VCaP (cell line): ENCODE measurements at regions not wholly inside any gene's neighbourhood (a gene's known extent, or its start where the extent isn't known, plus 50 kb on each side); places are given as distances from the start of the nearest gene placed in this dataset.
"Not testable (repeated sequence)": the region's sequence is repeated elsewhere in the genome, so short reads cannot be mapped to it uniquely, and the experiment has no call there.

ENCODE experiments used
- H3K27ac ChIP-seq: fragments of 450-650 bp; 2 replicates; pipeline ENCODE4 v1.5.1; 2017
- TF ChIP-seq, protein P1 (sequence below): fragments of 450-650 bp; conservative IDR thresholded peaks from 2 replicates; pipeline ENCODE4 v1.5.1; 2017; ENCODE audit warnings: mild to moderate bottlenecking, moderate library complexity

DNA sequence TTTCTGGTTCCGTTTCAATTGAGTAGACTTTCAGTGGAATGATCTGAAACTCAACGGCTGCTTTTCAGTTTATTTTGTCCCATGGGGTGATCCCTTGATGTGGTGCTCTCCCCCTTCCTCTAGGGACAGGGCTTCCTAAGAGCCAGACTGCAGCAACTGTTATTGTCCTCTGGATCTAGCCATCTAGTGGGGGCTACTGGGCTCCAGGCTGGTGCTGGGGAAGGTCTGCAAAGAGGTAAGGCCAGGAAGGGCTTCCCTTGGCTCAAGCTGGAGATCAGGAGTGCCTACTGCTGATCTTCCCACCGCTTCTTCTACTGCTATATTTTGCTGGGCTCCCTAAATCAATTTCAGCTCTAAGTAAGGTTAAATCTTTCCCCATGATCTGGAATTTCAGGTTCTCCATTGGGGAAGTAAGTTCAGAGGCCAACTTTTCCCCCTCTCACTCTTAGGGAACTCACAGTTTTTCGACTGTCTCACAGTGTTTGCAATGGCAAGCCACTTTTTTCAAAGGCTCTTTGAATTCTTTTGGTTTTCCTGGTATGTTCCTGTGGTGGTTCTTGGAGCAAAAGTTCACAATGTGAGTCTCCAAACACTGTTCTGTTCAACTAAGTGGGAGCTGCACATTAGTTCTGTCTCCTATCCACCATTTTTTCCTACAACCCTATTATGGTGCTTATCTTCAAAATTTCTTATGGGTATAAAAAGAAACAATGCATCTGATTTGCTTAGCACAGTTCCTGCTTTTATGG, 286.2 kb upstream of the EXOC2 start:
- TF ChIP-seq, protein P1, sequence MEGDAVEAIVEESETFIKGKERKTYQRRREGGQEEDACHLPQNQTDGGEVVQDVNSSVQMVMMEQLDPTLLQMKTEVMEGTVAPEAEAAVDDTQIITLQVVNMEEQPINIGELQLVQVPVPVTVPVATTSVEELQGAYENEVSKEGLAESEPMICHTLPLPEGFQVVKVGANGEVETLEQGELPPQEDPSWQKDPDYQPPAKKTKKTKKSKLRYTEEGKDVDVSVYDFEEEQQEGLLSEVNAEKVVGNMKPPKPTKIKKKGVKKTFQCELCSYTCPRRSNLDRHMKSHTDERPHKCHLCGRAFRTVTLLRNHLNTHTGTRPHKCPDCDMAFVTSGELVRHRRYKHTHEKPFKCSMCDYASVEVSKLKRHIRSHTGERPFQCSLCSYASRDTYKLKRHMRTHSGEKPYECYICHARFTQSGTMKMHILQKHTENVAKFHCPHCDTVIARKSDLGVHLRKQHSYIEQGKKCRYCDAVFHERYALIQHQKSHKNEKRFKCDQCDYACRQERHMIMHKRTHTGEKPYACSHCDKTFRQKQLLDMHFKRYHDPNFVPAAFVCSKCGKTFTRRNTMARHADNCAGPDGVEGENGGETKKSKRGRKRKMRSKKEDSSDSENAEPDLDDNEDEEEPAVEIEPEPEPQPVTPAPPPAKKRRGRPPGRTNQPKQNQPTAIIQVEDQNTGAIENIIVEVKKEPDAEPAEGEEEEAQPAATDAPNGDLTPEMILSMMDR = no peak
- no peak overlapping the region for H3K27ac ChIP-seq

DNA sequence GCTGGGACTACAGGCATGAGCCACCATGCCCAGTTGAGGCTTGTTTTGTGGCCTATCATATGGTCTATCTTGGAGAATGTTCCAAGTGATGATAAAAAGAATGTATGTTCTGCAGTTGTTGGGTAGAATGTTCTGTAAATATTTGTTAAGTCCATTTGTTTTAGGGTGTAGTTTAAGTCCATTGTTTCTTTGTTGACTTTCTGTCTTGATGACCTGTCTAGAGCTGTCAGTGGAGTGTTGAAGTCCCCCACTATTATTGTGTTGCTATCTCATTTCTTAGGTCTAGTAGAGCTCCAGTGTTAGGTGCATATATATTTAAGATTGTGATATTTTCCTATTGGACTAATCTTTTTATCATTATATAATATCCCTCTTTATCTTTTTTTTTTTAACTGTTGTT, 284.3 kb upstream of the EXOC2 start:
- not testable (repeated sequence) for H3K27ac ChIP-seq

DNA sequence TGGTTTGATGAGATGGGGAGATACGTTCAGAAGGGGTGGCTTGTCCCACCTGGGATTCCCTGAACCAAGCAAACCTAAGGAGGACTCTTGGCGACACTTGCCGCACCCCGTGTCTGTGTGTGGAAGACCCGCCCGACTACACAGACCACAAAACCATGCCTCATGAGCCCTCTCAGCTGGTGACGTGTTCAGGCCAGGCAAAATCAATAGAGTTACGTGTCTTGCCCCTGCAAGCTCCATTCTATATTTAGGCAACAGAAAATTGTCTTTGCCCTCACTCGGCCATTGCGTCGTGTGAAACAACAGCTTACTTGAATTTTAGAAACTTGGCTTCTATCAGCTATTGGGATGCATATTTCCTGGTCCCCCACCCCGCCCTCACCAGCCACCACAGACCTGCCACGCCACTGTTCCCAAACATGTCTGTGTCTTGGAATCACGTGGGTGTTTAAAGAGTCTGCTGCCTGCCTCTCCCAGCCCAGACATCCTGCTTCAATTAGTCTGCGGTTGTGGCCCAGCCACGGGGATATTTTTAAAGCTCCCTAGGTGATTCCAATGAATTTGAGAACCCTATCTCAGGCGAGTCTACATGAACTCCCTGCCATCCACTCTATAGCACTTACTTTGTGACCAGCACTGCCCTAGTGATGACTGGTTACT, 279.2 kb upstream of the EXOC2 start:
- H3K27ac ChIP-seq = no peak overlapping the region
- TF ChIP-seq, protein P1 = no peak

DNA sequence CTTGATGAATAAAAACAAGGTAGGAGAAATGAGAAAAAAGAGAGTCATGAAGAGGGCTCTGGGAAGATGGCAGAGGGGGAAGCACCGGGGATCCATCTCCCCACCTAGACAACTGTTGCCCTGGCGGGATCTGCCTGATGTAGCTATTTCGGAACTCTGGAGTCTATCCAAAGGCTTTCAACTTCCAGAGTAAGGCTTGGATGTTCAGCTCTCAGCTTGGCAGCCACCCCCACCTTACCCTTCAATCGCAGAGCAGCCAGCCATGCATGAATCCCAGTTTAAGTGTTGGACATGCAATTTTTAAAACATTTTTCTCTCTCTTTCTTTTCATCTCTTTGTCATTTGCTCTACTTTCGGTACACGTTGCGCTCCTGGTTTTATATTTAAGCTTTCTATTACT, 275.9 kb upstream of the EXOC2 start:
- TF ChIP-seq, protein P1 = no peak
- no peak overlapping the region for H3K27ac ChIP-seq

DNA sequence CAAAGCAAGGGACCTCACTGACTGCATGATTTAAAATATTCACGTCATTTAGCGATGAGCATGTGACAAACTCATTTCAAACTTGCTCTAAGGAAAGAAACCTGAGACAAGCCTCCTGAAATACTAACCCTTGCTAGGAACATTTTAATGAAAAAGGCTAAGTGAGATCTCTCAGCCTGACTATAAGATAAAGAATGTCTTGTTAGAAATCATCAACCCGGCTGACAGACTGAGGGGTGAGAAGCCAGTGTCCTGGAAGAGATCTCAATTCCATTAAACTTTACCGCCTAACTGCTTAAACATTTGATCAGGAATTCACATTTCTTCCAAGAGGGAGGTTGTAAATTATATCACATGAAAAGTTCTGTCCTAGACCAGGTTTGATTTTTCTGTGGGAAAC, 274.8 kb upstream of the EXOC2 start:
- TF ChIP-seq, protein P1 = no peak
- no peak overlapping the region for H3K27ac ChIP-seq

DNA sequence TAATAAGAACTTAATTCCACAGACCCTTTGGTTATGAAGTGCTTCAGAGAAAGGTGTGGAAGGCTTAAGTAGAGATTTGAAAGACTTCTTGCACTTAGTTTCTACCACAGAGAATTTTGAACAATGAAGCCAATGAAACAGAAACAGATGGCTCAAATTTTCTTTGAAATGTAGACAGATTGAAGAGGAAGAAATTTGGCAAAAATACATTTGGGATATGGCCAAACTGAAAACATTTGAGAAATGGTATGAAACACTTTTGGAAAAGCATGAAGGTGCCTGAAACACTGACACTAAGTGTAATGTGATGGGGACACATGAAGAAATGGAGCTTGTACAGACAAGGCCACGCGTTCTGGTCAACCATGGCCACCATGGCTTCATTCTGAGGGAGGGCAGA, 272.4 kb upstream of the EXOC2 start:
- no peak overlapping the region for H3K27ac ChIP-seq
- TF ChIP-seq, protein P1 = no peak

DNA sequence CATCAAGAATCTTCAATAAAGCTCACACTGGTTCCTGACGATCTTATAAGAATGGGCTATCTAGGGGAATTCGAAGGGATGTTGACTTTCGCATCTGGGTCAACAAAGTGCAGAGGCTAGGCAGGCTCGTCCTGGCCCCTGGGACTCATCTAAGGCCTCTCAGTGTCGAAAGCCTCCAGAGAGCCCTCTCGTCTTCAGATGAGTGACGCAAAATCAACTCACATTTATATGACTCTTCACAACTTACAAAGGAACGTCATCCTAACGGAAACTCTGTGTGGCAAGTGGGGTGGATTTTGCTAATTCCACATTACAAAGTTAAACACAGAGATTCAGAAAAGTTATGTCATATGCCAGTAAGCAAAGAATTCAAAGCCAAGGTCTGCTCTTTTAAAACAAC, 270.5 kb upstream of the EXOC2 start:
- H3K27ac ChIP-seq = no peak overlapping the region
- TF ChIP-seq, protein P1 = no peak

DNA sequence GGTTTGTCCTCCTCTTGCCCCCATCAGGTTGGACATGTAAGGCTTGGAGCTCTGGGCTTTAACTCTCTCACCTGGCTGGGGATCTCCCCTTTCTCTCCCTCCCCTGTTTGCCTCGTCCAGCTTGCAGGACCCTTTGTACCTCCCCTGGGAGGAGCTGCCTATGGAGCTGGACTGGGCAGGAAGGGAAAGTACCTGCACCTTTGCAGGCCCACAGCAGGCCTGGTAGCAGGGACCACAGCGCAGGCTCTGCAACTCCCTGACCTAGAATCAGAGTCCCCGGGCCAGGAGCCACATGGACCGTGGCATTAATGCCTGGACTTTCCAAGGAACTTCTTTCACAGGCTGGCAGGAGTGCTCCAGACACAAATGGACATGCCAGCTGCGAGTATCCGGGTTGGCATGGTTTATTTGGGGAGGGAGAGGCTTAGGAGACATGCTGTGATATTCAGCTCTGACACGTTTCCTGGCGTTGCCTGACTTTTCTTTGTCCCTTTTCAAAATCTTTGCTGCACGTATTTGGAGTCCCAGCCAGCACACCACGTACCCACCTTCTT, 268.5 kb upstream of the EXOC2 start:
- H3K27ac ChIP-seq = no peak overlapping the region
- TF ChIP-seq, protein P1 = no peak
